CD14-positive monocyte (primary cell): ENCODE measurements at regions not wholly inside any gene's neighbourhood (a gene's known extent, or its start where the extent isn't known, plus 50 kb on each side); places are given as distances from the start of the nearest gene placed in this dataset.

ENCODE experiments used
- DNase-seq, 3 donors: peaks; one replicate each; pipeline ENCODE4 v3.0.0-alpha.2; 2011 to 2022
- H2AFZ ChIP-seq: 2 replicates; pipeline ENCODE4 v1.6.0; 2012; ENCODE audit warnings: mild to moderate bottlenecking, low read depth, low read length, inconsistent platforms; ENCODE audit not compliant: insufficient read depth, poor library complexity, severe bottlenecking
- H3K27ac ChIP-seq, 2 donors: 1 replicate in 1 of 2; 2 replicates in 1 of 2; pipeline ENCODE4 v1.5.1; 2012 to 2013; ENCODE audit warnings: low read length in 2 of 2, control low read depth in 1 of 2, inconsistent platforms in 1 of 2, low read depth in 1 of 2, mild to moderate bottlenecking in 1 of 2
- H3K27me3 ChIP-seq, 2 donors: one replicate each; pipeline versions ENCODE4 v1.6.0 to v1.6.1; 2011 to 2013; ENCODE audit warnings: low read length in 2 of 2; ENCODE audit not compliant: control insufficient read depth in 2 of 2, insufficient read depth in 2 of 2
- H3K36me3 ChIP-seq, 2 donors: replicated peaks in 1 of 2; 1 replicate in 1 of 2; 2 replicates in 1 of 2; pipeline versions ENCODE4 v1.5.1 to v1.6.1; 2012 to 2013; ENCODE audit warnings: low read length in 2 of 2, control low read depth in 1 of 2, inconsistent platforms in 1 of 2, mild to moderate bottlenecking in 1 of 2; ENCODE audit not compliant: insufficient read depth in 2 of 2, control insufficient read depth in 1 of 2
- H3K4me1 ChIP-seq, 2 donors: 1 replicate in 1 of 2; 2 replicates in 1 of 2; pipeline versions ENCODE4 v1.5.1 to v1.6.1; 2012 to 2013; ENCODE audit warnings: low read length in 2 of 2, control low read depth in 1 of 2, inconsistent platforms in 1 of 2, mild to moderate bottlenecking in 1 of 2, moderate library complexity in 1 of 2; ENCODE audit not compliant: insufficient read depth in 2 of 2, control insufficient read depth in 1 of 2
- H3K4me2 ChIP-seq: replicated peaks from 2 replicates; pipeline ENCODE3; 2012; ENCODE audit warnings: low read length, moderate library complexity, mild to moderate bottlenecking; ENCODE audit not compliant: poor library complexity, severe bottlenecking; ENCODE audit errors: extremely low read depth
- H3K4me3 ChIP-seq, 3 experiments: fragments of 200-600 bp in 1 of 3; sonication (generic) in 1 of 3; replicated peaks in 1 of 3; 1 replicate in 2 of 3; 2 replicates in 1 of 3; pipeline ENCODE4 v1.5.1; 2011 to 2013; ENCODE audit warnings: low read length in 3 of 3, mild to moderate bottlenecking in 3 of 3, control low read depth in 2 of 3, low read depth in 2 of 3, inconsistent platforms in 1 of 3, moderate library complexity in 1 of 3
- H3K79me2 ChIP-seq: 2 replicates; pipeline ENCODE4 v1.6.0; 2012; ENCODE audit warnings: mild to moderate bottlenecking, control low read depth, inconsistent platforms, low read length, moderate library complexity; ENCODE audit not compliant: insufficient read depth
- H3K9ac ChIP-seq: 2 replicates; pipeline ENCODE4 v1.6.0; 2017; ENCODE audit warnings: low read length, mild to moderate bottlenecking; ENCODE audit not compliant: insufficient read depth, poor library complexity, severe bottlenecking
- H3K9me3 ChIP-seq, 2 donors: replicated peaks in 1 of 2; 1 replicate in 1 of 2; 2 replicates in 1 of 2; pipeline versions ENCODE4 v1.5.1 to v1.6.1; 2012 to 2013; ENCODE audit warnings: low read length in 2 of 2, control low read depth in 1 of 2; ENCODE audit not compliant: control insufficient read depth in 1 of 2, insufficient read depth in 1 of 2
- H4K20me1 ChIP-seq: 2 replicates; pipeline ENCODE4 v1.6.0; 2012; ENCODE audit warnings: mild to moderate bottlenecking, low read length, control low read depth, moderate library complexity; ENCODE audit not compliant: insufficient read depth
- H3K27ac Mint-ChIP-seq, 7 donors: one replicate each; pipeline ENCODE4 v1.8.0; 2020; ENCODE audit warnings: mild to moderate bottlenecking in 7 of 7, mixed read lengths in 7 of 7, moderate library complexity in 6 of 7, inconsistent platforms in 2 of 7
- H3K27me3 Mint-ChIP-seq, 3 donors: one replicate each; pipeline ENCODE4 v1.8.0; 2021 to 2022; ENCODE audit warnings: low read depth in 3 of 3, mild to moderate bottlenecking in 3 of 3, mixed read lengths in 3 of 3, moderate library complexity in 3 of 3, inconsistent platforms in 1 of 3
- H3K36me3 Mint-ChIP-seq, 2 donors: one replicate each; pipeline ENCODE4 v1.8.0; 2020; ENCODE audit warnings: mixed read lengths in 2 of 2, inconsistent platforms in 1 of 2, mild to moderate bottlenecking in 1 of 2
- H3K4me1 Mint-ChIP-seq: one replicate; pipeline ENCODE4 v1.8.0; 2020; ENCODE audit warnings: mild to moderate bottlenecking, mixed read lengths
- H3K4me3 Mint-ChIP-seq, 2 donors: one replicate each; pipeline ENCODE4 v1.8.0; 2020; ENCODE audit warnings: mild to moderate bottlenecking in 2 of 2, mixed read lengths in 2 of 2, moderate library complexity in 1 of 2
- H3K9me3 Mint-ChIP-seq, 7 donors: one replicate each; pipeline ENCODE4 v1.8.0; 2020 to 2022; ENCODE audit warnings: mixed read lengths in 7 of 7, mild to moderate bottlenecking in 6 of 7, moderate library complexity in 6 of 7, inconsistent platforms in 2 of 7
- WGBS: methylation state at CpG from one replicate; pipeline ENCODE4 v1.1.5; 2013; ENCODE audit warnings: missing lambda C conversion rate; ENCODE audit not compliant: insufficient coverage; 5-methylcytosine and 5-hydroxymethylcytosine counted together
- intact Hi-C, 2 donors: fragments of 100-400 bp; cut with micrococcal nuclease; formaldehyde crosslinking; loops; one replicate each; pipeline versions ENCODE4 v1.15.0 to v1.15.1; 2023
- TF ChIP-seq, protein P1 (sequence below): fragments of 200-600 bp; IDR thresholded peaks from one replicate; pipeline ENCODE4 v1.8.0; 2022; ENCODE audit warnings: antibody characterized with exemption, mild to moderate bottlenecking

DNA sequence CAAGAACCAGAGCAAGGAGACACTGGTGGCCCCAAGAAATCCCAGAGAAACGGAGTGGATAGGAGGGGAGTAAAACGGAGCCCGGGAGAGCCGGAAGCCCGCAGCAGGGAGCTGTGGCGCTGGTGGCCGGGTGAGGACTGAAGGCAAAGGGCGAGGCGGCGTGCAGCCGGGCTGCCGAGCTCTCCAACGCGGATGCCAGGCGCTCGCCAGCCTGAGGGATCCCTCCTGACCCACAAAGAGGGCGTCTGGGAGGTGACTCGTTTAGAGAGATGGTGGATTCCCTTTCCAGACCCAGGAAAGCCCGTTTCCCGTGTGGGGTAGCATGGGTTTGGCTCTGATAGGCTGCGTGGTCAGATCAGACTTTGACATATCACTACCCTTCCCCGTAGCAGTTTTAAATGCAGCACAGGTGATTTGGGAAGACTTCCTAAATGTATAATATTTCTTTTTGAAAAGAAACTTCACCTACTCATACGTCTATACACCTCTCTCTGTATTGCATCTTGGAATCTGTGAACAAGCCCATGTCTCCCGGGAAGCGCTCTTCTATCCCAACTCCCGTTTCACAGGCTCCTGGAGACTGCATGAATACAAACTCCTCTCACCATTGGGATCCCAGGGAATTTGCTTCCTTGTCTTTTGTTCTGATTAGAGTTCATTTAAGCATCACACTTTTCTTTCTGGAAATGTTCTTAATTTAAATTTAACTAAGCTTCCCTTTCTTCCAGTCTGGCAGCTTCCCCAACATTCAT is 158.1 kb downstream of the C9orf152 start:
- Mint-ChIP-seq H3K27me3 (peaks cover 24 to 32% (median 26%) of the 10 kb centered on the region in 3 donors), H3K4me3 (peak overlapping the region; percentile 93 to 98), H3K27ac (peak overlapping the region in 2 of 7 donors; percentile 50 to 59), H3K36me3 (peaks cover 0 to 2% of the 10 kb centered on the region in 2 donors), H3K4me1 (peaks cover 46% of the 10 kb centered on the region), H3K9me3 (peaks cover 0 to 2% (median 0%) of the 10 kb centered on the region in 7 donors)
- Histone ChIP-seq H3K36me3 (no peaks in the 10 kb centered on the region), H3K79me2 (peaks cover 59% of the 10 kb centered on the region), H2AFZ (peak overlapping the region; percentile 88), H3K4me2 (peak overlapping the region; percentile 93), H3K27ac (no peak overlapping the region), H4K20me1 (no peaks in the 10 kb centered on the region), H3K9ac (peak overlapping the region; percentile 49), H3K27me3 (peaks cover 8 to 18% of the 10 kb centered on the region in 2 donors), H3K4me3 (peak overlapping the region; percentile 31 to 79 (median 46)), H3K9me3 (no peaks in the 10 kb centered on the region), H3K4me1 (peaks cover 36 to 46% of the 10 kb centered on the region in 2 donors)
- peak in 1 of 3 donors; percentile 30 for DNase-seq
- TF ChIP-seq, protein P1, sequence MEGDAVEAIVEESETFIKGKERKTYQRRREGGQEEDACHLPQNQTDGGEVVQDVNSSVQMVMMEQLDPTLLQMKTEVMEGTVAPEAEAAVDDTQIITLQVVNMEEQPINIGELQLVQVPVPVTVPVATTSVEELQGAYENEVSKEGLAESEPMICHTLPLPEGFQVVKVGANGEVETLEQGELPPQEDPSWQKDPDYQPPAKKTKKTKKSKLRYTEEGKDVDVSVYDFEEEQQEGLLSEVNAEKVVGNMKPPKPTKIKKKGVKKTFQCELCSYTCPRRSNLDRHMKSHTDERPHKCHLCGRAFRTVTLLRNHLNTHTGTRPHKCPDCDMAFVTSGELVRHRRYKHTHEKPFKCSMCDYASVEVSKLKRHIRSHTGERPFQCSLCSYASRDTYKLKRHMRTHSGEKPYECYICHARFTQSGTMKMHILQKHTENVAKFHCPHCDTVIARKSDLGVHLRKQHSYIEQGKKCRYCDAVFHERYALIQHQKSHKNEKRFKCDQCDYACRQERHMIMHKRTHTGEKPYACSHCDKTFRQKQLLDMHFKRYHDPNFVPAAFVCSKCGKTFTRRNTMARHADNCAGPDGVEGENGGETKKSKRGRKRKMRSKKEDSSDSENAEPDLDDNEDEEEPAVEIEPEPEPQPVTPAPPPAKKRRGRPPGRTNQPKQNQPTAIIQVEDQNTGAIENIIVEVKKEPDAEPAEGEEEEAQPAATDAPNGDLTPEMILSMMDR: no peak
- intact Hi-C loops: loop anchor here in 1 of 2 donors (5.0 kb wide), 2 partner anchors 78 to 97 kb away; no protein-coding TSS in a partner anchor
- WGBS: 11% methylated on average over 18 of the region's 26 CpGs

DNA sequence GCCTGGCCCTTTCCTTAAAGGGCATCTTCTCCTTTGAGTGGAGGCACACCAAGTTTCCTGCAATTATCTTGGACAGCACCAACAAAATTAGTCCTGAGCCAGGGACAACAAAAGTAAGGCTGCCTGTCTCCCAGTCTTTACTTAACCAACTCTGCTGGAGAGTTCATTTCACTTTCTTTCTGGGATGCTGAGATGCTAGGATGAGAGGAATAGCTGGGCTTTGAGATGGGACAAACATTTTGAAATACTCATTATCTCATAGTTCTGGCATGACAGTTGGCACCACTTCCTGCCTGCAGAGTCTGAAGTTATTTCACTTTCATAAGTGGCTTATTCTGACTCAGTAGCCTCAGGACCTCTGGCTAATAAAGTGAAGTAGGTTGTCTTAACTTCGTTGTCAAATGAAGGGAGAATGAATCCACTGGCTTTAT is 157.0 kb downstream of the C9orf152 start:
- Histone ChIP-seq H3K9me3 (no peaks in the 10 kb centered on the region), H3K36me3 (no peaks in the 10 kb centered on the region), H3K4me2 (peak overlapping the region; percentile 6), H3K4me3 (no peak overlapping the region), H4K20me1 (no peaks in the 10 kb centered on the region), H3K27ac (no peak overlapping the region), H3K79me2 (peaks cover 68% of the 10 kb centered on the region), H3K4me1 (peaks cover 36 to 46% of the 10 kb centered on the region in 2 donors), H3K27me3 (peaks cover 8 to 18% of the 10 kb centered on the region in 2 donors), H3K9ac (no peak overlapping the region), H2AFZ (no peak overlapping the region)
- intact Hi-C loops: loop anchor here in 1 of 2 donors (5.0 kb wide), 2 partner anchors 79 to 96 kb away; no protein-coding TSS in a partner anchor
- Mint-ChIP-seq H3K4me3 (peak overlapping the region in 1 of 2 donors; percentile 55), H3K4me1 (peaks cover 46% of the 10 kb centered on the region), H3K36me3 (peaks cover 0 to 2% of the 10 kb centered on the region in 2 donors), H3K27me3 (peaks cover 21 to 31% (median 22%) of the 10 kb centered on the region in 3 donors), H3K9me3 (peaks cover 0 to 2% (median 0%) of the 10 kb centered on the region in 7 donors), H3K27ac (peak overlapping the region in 4 of 7 donors; percentile 40 to 83 (median 60))
- TF ChIP-seq, protein P1: no peak
- WGBS: no CpG with 5 or more reads among the region's 1 CpG
- DNase-seq: peak; percentile 51 to 80 (median 72)
